ENCODE measurements at regions not wholly inside any gene's neighbourhood (a gene's known extent, or its start where the extent isn't known, plus 50 kb on each side); places are given as distances from the start of the nearest gene placed in this dataset.

GRCh38 chr17:69815406-69815805 is 259.6 kb upstream of the KCNJ16 start:
- H3K4me3 ChIP-seq (ENCODE audit: low read depth, low read length): no peak overlapping the region
- no peak for TF ChIP-seq CTCF (IDR thresholded peaks at IDR 0.05; ENCODE audit: borderline replicate concordance, insufficient read depth, low read depth, low read length)

- no peak overlapping the region for H3K4me3 ChIP-seq (ENCODE audit: low read depth, low read length)
- no peak for TF ChIP-seq CTCF (IDR thresholded peaks at IDR 0.05; ENCODE audit: borderline replicate concordance, insufficient read depth, low read depth, low read length)
Observed at GRCh38 chr17:69818467-69818866, 256.6 kb upstream of the KCNJ16 start.

GRCh38 chr17:69819316-69820087 is 255.5 kb upstream of the KCNJ16 start:
- H3K4me3 ChIP-seq (ENCODE audit: low read depth, low read length): no peak overlapping the region
- no peak for TF ChIP-seq CTCF (IDR thresholded peaks at IDR 0.05; ENCODE audit: borderline replicate concordance, insufficient read depth, low read depth, low read length)

GRCh38 chr17:69820876-69821473 is 254.1 kb upstream of the KCNJ16 start:
- TF ChIP-seq CTCF (IDR thresholded peaks at IDR 0.05; ENCODE audit: borderline replicate concordance, insufficient read depth, low read depth, low read length): no peak
- no peak overlapping the region for H3K4me3 ChIP-seq (ENCODE audit: low read depth, low read length)

GRCh38 chr17:69822314-69822875 is 252.6 kb upstream of the KCNJ16 start:
- H3K4me3 ChIP-seq (ENCODE audit: low read depth, low read length): no peak overlapping the region
- TF ChIP-seq CTCF (IDR thresholded peaks at IDR 0.05; ENCODE audit: borderline replicate concordance, insufficient read depth, low read depth, low read length): no peak

- TF ChIP-seq CTCF (IDR thresholded peaks at IDR 0.05; ENCODE audit: borderline replicate concordance, insufficient read depth, low read depth, low read length): no peak
- H3K4me3 ChIP-seq (ENCODE audit: low read depth, low read length): no peak overlapping the region
Observed at GRCh38 chr17:69828087-69828486, 246.9 kb upstream of the KCNJ16 start.

- H3K4me3 ChIP-seq (ENCODE audit: low read depth, low read length): no peak overlapping the region
- no peak for TF ChIP-seq CTCF (IDR thresholded peaks at IDR 0.05; ENCODE audit: borderline replicate concordance, insufficient read depth, low read depth, low read length)
Observed at GRCh38 chr17:69834494-69834893, 240.5 kb upstream of the KCNJ16 start.

Measured in GM12875 (cell line).